ENCODE measurements at regions not wholly inside any gene's neighbourhood (a gene's known extent, or its start where the extent isn't known, plus 50 kb on each side); places are given as distances from the start of the nearest gene placed in this dataset.

- Histone ChIP-seq H3K4me3 (ENCODE audit: low read depth, low read length) (no peak overlapping the region), H3K27me3 (replicated peaks) (no peaks in the 10 kb centered on the region), H3K36me3 (replicated peaks) (no peaks in the 10 kb centered on the region), H3K27ac (no peak overlapping the region)
- DNase-seq = no peak
- TF ChIP-seq, protein P1, sequence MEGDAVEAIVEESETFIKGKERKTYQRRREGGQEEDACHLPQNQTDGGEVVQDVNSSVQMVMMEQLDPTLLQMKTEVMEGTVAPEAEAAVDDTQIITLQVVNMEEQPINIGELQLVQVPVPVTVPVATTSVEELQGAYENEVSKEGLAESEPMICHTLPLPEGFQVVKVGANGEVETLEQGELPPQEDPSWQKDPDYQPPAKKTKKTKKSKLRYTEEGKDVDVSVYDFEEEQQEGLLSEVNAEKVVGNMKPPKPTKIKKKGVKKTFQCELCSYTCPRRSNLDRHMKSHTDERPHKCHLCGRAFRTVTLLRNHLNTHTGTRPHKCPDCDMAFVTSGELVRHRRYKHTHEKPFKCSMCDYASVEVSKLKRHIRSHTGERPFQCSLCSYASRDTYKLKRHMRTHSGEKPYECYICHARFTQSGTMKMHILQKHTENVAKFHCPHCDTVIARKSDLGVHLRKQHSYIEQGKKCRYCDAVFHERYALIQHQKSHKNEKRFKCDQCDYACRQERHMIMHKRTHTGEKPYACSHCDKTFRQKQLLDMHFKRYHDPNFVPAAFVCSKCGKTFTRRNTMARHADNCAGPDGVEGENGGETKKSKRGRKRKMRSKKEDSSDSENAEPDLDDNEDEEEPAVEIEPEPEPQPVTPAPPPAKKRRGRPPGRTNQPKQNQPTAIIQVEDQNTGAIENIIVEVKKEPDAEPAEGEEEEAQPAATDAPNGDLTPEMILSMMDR (IDR thresholded peaks at IDR 0.05; ENCODE audit: low read depth, low read length, missing control alignments) = no peak
- in situ Hi-C loops (cut with HindIII; ENCODE audit: low pct_ligation_motif_present, low sequenced_read_pairs) = no loop called here
Observed at GRCh38 chr3:153848702-153849101, 272.5 kb upstream of the ARHGEF26 start.

DNA sequence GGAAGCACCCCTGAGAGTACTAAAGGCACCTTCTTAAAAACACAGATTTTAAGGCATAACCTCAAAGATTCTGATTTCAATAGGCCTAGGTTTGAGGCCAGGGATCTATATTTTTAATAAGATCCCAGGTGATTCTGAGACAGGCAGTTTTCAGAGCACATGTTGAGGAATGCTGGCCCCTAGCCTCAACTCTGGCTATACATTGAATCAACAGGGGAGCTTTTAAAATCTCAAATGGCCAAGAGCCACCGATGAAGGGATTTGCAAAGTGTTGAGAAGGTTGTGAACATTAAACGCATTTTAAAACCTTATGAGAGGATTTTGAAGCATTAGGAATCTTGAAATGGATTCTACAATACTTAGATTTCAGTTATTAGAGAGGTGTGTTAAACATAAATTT is 268.8 kb upstream of the ARHGEF26 start:
- in situ Hi-C loops (cut with HindIII; ENCODE audit: low pct_ligation_motif_present, low sequenced_read_pairs) = no loop called here
- no peaks in the 10 kb centered on the region for H3K36me3 ChIP-seq (replicated peaks)
- TF ChIP-seq, protein P1 (IDR thresholded peaks at IDR 0.05; ENCODE audit: low read depth, low read length, missing control alignments) = no peak

GRCh38 chr3:153853163-153853562 is 268.0 kb upstream of the ARHGEF26 start:
- in situ Hi-C loops (cut with HindIII; ENCODE audit: low pct_ligation_motif_present, low sequenced_read_pairs) = no loop called here
- TF ChIP-seq, protein P1 (IDR thresholded peaks at IDR 0.05; ENCODE audit: low read depth, low read length, missing control alignments) = no peak
- no peak for DNase-seq
- no peak overlapping the region for H3K4me3 ChIP-seq (ENCODE audit: low read depth, low read length)
- H3K27me3 ChIP-seq (replicated peaks) = no peaks in the 10 kb centered on the region
- no peak overlapping the region for H3K27ac ChIP-seq
- H3K36me3 ChIP-seq (replicated peaks) = no peaks in the 10 kb centered on the region

More for the DNA sequence above, 268.8 kb upstream of the ARHGEF26 start:
- H3K27ac ChIP-seq = no peak overlapping the region
- H3K27me3 ChIP-seq (replicated peaks) = no peaks in the 10 kb centered on the region
- H3K4me3 ChIP-seq (ENCODE audit: low read depth, low read length) = no peak overlapping the region
- no peak for DNase-seq

GRCh38 chr3:153855772-153856171 is 265.4 kb upstream of the ARHGEF26 start:
- in situ Hi-C loops (cut with HindIII; ENCODE audit: low pct_ligation_motif_present, low sequenced_read_pairs) = no loop called here
- Histone ChIP-seq H3K27ac (no peak overlapping the region), H3K27me3 (replicated peaks) (no peaks in the 10 kb centered on the region), H3K36me3 (replicated peaks) (no peaks in the 10 kb centered on the region), H3K4me3 (ENCODE audit: low read depth, low read length) (no peak overlapping the region)
- TF ChIP-seq, protein P1 (IDR thresholded peaks at IDR 0.05; ENCODE audit: low read depth, low read length, missing control alignments) = no peak
- no peak for DNase-seq

- no peak for DNase-seq
- Histone ChIP-seq H3K4me3 (ENCODE audit: low read depth, low read length) (no peak overlapping the region), H3K27ac (no peak overlapping the region), H3K27me3 (replicated peaks) (no peaks in the 10 kb centered on the region), H3K36me3 (replicated peaks) (no peaks in the 10 kb centered on the region)
- TF ChIP-seq, protein P1 (IDR thresholded peaks at IDR 0.05; ENCODE audit: low read depth, low read length, missing control alignments) = no peak
- in situ Hi-C loops (cut with HindIII; ENCODE audit: low pct_ligation_motif_present, low sequenced_read_pairs) = no loop called here
Observed at GRCh38 chr3:153856932-153857331, 264.3 kb upstream of the ARHGEF26 start.

DNA sequence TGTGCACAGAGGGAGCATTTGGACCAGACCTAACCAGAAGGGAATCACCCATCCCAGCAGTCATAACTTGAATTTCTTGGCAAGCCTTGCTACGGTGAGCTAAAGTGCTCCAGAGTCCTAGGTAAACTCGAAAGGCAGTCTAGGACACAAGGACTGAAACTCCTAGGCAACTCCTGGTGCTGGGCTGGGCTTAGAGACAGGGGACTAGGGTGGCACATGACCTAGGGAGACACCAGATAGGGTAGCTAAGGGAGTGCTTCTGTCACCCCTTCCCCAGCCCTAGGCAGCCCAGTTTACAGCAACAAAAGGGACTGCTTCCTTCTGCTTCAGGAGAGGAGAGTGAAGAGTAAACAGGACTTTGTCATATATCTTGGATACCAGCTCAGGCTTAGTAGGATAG is 256.4 kb upstream of the ARHGEF26 start:
- TF ChIP-seq, protein P1 (IDR thresholded peaks at IDR 0.05; ENCODE audit: low read depth, low read length, missing control alignments) = no peak
- H3K4me3 ChIP-seq (ENCODE audit: low read depth, low read length) = no peak overlapping the region
- no peak for DNase-seq
- no peaks in the 10 kb centered on the region for H3K36me3 ChIP-seq (replicated peaks)
- in situ Hi-C loops (cut with HindIII; ENCODE audit: low pct_ligation_motif_present, low sequenced_read_pairs) = no loop called here
- H3K27ac ChIP-seq = no peak overlapping the region
- no peaks in the 10 kb centered on the region for H3K27me3 ChIP-seq (replicated peaks)
